ENCODE measurements at regions not wholly inside any gene's neighbourhood (a gene's known extent, or its start where the extent isn't known, plus 50 kb on each side); places are given as distances from the start of the nearest gene placed in this dataset.
"Not testable (repeated sequence)": the region's sequence is repeated elsewhere in the genome, so short reads cannot be mapped to it uniquely, and the experiment has no call there.

DNA sequence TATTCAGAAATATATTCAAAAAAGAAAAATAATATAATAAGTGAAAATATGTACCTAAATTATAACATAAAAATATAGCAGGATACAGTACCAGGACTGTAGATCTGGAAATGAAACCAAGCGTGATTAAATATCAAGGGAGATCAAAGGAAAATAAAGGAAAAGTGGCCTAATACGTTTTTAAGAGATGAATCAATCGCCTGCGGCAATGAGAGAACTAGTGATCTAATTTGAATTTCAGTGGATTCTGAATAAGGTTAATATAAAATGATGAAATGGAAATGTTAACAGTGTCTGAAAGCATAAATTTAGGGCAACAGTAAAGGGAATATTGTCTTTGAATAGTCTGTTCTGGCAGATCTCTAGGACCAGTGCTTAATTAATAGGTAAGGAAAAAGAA, 1761.9 kb upstream of the ACO1 start:
- DNase-seq = no peak
- Mint-ChIP-seq H3K9me3 (peaks cover 6 to 20% (median 12%) of the 10 kb centered on the region in 6 donors), H3K4me1 (no peaks in the 10 kb centered on the region), H3K36me3 (no peaks in the 10 kb centered on the region), H3K27me3 (ENCODE audit: low read depth in 3 of 3) (peaks cover 0 to 3% (median 0%) of the 10 kb centered on the region in 3 donors), H3K4me3 (no peak overlapping the region), H3K27ac (no peak overlapping the region)

DNA sequence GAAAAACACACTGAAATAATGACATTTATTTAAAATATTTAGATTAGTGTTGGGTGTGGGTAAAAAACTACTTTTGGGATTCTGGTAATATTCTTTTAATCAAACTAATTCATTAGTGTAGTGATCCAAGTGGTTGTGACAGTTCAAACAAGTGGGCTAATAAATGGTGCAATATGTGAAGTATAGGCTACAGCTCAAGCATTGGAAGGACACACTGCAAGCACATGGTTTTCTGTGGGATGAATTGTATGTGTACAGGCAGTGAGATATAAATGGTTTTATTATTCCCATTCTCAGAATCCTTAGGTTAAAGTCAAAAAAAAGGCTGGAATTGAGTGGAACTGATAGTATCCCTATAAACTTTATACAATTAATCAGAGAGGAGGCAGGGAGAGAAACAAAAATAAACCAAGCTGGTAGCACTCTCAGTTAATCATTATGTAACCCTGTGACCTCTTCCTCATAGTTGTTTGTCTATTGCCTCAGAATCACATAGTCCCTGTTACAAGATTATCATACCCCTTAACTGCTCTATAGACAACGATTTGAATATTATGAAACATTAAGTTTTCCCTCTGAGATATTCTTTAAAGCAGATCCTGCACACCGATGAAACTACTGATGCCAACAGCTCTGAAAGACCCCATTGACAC, 1755.4 kb upstream of the ACO1 start:
- no peak overlapping the region for H3K4me3 Mint-ChIP-seq
- H3K27ac Mint-ChIP-seq = no peak overlapping the region
- peaks cover 0 to 16% (median 9%) of the 10 kb centered on the region in 6 donors for H3K9me3 Mint-ChIP-seq
- no peak for DNase-seq
- H3K36me3 Mint-ChIP-seq = no peaks in the 10 kb centered on the region
- H3K4me1 Mint-ChIP-seq = no peaks in the 10 kb centered on the region
- H3K27me3 Mint-ChIP-seq (ENCODE audit: low read depth in 3 of 3) = peaks cover 0 to 3% (median 0%) of the 10 kb centered on the region in 3 donors

DNA sequence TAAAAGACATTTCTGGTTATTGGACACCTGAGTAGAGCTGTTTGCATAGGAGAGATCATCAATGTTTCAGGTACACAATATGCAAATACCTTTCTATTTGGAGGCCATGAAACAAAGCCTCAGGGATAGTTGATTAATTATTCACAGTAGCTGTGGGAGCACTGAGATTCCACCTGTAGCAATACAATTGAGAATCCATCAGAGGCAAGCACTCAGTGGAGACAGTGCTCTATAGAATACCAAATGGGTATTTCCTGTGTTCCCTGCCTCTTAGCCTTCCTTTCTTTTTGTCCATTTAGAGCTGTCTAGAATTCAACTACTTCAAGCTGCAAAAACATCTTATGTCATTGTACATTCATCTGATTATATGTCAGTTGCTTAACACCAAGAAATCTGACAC, 1754.0 kb upstream of the ACO1 start:
- H3K36me3 Mint-ChIP-seq = no peaks in the 10 kb centered on the region
- H3K9me3 Mint-ChIP-seq = peaks cover 0 to 12% (median 7%) of the 10 kb centered on the region in 6 donors
- peaks cover 0 to 3% (median 0%) of the 10 kb centered on the region in 3 donors for H3K27me3 Mint-ChIP-seq (ENCODE audit: low read depth in 3 of 3)
- DNase-seq = no peak
- no peaks in the 10 kb centered on the region for H3K4me1 Mint-ChIP-seq
- H3K27ac Mint-ChIP-seq = no peak overlapping the region
- no peak overlapping the region for H3K4me3 Mint-ChIP-seq

DNA sequence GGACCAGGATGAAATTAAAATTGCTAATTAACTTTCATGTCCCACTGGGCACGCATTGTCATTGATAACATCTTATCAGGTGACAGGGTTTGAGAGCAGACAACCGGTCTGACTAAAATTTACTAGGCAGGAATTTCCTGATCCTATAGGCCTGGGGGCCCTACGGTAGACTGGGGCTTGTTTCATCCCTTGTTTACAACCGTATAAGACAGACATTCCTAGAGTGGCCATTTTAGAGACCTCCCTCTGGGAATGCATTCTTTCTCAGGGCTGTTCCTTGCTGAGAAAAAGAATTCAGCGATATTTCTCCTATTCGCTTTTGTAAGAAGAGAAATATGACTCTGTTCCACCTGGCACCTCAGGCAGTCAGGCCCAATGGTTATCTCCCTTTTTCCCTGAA, 1737.8 kb upstream of the ACO1 start:
- not testable (repeated sequence) for H3K27me3 Mint-ChIP-seq (ENCODE audit: low read depth in 3 of 3); H3K27ac Mint-ChIP-seq; DNase-seq; H3K4me3 Mint-ChIP-seq; H3K4me1 Mint-ChIP-seq; H3K36me3 Mint-ChIP-seq
- peaks cover 7 to 34% (median 12%) of the 10 kb centered on the region in 6 donors for H3K9me3 Mint-ChIP-seq

DNA sequence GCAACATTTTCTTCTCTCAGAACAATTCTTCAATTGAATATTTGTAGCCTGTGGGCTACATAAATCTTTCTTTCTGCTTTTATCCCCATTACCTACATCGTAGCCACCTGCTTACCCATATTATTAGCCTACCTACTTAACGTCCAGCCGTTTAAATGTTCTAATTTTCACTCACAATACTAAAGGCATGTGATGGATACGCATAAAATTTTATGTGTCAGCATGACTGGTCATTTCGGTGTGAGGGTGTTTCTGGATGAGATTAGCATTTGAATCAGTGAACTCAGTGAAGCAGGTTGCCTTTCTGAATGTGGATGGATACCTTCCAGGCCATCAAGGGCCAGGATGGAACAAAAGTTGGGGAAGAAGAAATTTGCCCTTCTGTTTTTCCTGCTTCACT, 1722.5 kb upstream of the ACO1 start:
- no peaks in the 10 kb centered on the region for H3K36me3 Mint-ChIP-seq
- no peak overlapping the region for H3K27ac Mint-ChIP-seq
- no peak overlapping the region for H3K4me3 Mint-ChIP-seq
- no peak for DNase-seq
- H3K9me3 Mint-ChIP-seq = peaks cover 0 to 7% (median 3%) of the 10 kb centered on the region in 6 donors
- H3K4me1 Mint-ChIP-seq = no peaks in the 10 kb centered on the region
- no peaks in the 10 kb centered on the region for H3K27me3 Mint-ChIP-seq (ENCODE audit: low read depth in 3 of 3)

DNA sequence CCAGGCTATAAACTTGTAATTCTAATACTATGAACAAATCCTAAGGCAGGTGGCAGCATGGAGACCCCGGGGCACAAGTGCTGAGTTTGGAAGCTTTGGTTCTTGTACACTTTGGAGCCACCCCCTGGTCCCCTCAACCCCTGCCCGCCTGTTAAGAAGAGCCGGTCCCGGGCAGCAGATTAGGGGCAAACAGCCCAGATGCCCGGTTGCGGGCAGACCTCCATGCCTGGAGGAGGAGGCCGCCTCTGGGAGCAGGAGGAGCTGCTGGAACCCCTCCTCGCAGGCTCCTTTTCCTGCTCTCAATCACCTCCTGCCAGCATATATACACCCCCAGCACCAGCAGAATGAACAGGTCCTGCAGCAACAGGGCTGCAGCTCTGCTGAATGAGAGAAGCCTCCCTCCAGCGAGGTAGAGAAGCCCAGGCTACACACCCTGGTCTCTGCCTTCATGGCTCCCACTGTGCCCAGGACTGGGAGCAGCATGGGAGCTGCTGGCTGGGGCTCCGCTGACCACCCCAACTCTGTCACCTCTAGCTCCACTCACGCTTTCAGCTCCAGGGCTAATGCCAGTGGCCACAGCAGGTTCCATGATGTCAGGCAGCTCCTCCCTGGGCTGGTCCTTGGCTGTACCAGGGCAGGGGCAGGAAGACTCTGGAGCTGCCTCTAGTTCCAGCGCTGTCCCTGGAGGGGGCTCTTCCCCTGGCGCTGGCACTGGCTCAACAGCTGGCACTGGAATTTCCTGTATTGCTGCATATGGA, 1713.5 kb upstream of the ACO1 start:
- H3K4me1 Mint-ChIP-seq = no peaks in the 10 kb centered on the region
- H3K27me3 Mint-ChIP-seq (ENCODE audit: low read depth in 3 of 3) = no peaks in the 10 kb centered on the region
- no peak overlapping the region for H3K4me3 Mint-ChIP-seq
- DNase-seq = no peak
- H3K36me3 Mint-ChIP-seq = no peaks in the 10 kb centered on the region
- H3K9me3 Mint-ChIP-seq = peaks cover 0 to 16% (median 10%) of the 10 kb centered on the region in 6 donors
- no peak overlapping the region for H3K27ac Mint-ChIP-seq

DNA sequence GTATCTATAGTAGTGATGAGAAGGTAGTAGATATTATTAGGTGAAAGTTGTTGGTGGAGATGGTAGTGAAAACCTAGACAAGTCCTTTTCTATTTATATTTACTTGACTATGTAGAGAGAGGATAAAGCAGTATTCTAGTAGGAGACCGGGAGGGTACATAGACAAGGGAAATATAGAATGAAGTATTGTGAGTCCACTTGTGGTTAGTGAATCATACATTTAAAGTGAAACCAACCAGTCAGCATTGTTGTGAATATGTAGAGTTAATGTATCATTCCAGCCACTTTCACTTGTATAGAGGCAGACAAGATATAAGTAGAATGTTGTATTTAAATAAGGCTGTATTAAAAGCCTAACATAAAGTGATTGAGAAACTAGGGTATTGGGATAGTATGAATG, 1711.3 kb upstream of the ACO1 start:
- Mint-ChIP-seq H3K36me3 (no peaks in the 10 kb centered on the region), H3K27ac (no peak overlapping the region), H3K27me3 (ENCODE audit: low read depth in 3 of 3) (no peaks in the 10 kb centered on the region)

DNA sequence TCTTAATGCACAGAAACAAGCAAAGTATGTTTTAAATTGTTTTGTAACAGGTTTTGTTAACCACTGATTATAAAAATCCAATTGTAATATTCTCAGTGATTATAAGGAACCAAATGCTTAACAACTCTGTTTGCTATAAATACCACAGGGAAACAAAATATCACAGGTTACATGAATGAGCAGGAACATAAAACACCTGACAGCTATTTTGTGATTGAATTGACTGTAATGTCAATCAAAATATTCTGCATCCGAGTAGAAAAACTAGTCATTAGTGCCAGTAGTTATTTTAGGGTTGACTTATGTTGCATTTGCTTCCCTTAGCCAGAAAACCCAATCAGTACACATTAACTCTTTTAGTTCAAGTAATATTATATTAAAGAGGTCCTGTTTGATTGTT, 1707.8 kb upstream of the ACO1 start:
- H3K9me3 Mint-ChIP-seq = peaks cover 1 to 23% (median 9%) of the 10 kb centered on the region in 6 donors
- H3K27me3 Mint-ChIP-seq (ENCODE audit: low read depth in 3 of 3) = no peaks in the 10 kb centered on the region
- H3K27ac Mint-ChIP-seq = no peak overlapping the region
- H3K4me3 Mint-ChIP-seq = no peak overlapping the region
- no peak for DNase-seq
- no peaks in the 10 kb centered on the region for H3K36me3 Mint-ChIP-seq
- no peaks in the 10 kb centered on the region for H3K4me1 Mint-ChIP-seq

More for the DNA sequence above, 1711.3 kb upstream of the ACO1 start:
- H3K4me1 Mint-ChIP-seq = no peaks in the 10 kb centered on the region
- DNase-seq = no peak
- H3K9me3 Mint-ChIP-seq = peaks cover 0 to 21% (median 12%) of the 10 kb centered on the region in 6 donors
- no peak overlapping the region for H3K4me3 Mint-ChIP-seq

DNA sequence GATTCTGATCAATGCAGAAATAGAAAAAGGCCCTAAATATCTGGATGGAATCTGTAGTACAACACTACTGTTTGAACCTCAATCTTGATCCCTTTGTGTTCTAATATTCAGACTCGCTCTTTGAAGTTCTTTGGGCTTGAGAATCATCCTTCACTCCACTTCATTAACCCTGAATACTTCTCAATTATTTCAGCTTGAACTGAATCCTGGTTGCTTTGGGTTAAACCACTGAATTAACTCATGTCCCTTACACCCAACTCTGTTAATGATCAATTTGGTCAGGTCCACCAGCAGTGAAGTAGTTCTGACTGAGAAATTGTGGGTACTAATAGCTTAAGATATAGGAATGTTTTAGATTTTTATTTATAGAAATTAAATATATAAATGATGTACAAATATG, 1707.2 kb upstream of the ACO1 start:
- Mint-ChIP-seq H3K27me3 (ENCODE audit: low read depth in 3 of 3) (no peaks in the 10 kb centered on the region), H3K4me3 (no peak overlapping the region), H3K27ac (no peak overlapping the region), H3K36me3 (no peaks in the 10 kb centered on the region), H3K9me3 (peaks cover 1 to 23% (median 9%) of the 10 kb centered on the region in 6 donors), H3K4me1 (no peaks in the 10 kb centered on the region)
- no peak for DNase-seq

DNA sequence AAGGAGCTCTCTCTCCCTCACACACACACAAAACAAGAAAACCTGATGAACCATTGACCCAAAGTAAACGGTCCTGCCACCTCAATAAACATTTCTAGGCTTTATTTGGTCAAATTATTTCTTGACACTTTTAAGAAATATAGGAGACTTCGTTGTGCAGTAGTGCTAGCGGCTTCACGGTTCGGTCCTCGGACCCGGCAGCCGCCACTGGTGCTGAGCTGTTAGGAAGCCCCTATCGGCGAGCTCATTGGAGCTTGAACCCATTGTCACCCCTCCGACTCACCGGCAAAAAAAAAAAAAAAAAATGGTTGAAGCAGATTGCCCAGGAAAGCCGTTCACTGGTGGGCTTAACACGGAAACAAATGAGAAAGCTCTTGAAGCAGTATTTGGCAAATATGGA, 1695.6 kb upstream of the ACO1 start:
- no peak overlapping the region for H3K4me3 Mint-ChIP-seq
- DNase-seq = no peak

DNA sequence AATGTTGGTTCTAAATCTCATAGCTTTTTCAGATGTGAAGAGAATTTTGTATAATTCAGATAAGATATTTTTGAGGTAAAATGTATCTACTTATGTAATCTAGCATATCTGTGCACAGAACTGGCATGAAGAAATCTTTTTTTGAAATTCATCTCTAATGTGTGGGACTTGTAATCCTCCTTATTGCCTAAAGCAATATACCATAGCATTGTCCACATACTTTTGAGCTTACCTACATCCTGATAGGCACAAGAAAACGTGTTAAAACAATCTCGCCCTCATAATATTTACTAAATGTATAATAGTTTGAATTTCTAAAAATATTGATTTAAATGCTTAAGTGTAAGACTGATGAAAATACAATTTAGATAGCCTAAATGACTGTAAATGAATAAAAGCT, 1686.5 kb upstream of the ACO1 start:
- Mint-ChIP-seq H3K36me3 (no peaks in the 10 kb centered on the region), H3K27ac (no peak overlapping the region), H3K4me3 (no peak overlapping the region)

More for the DNA sequence above, 1695.6 kb upstream of the ACO1 start:
- peaks cover 0 to 43% (median 15%) of the 10 kb centered on the region in 6 donors for H3K9me3 Mint-ChIP-seq
- no peaks in the 10 kb centered on the region for H3K4me1 Mint-ChIP-seq
- no peak overlapping the region for H3K27ac Mint-ChIP-seq
- no peaks in the 10 kb centered on the region for H3K36me3 Mint-ChIP-seq
- H3K27me3 Mint-ChIP-seq (ENCODE audit: low read depth in 3 of 3) = peaks cover 0 to 3% (median 0%) of the 10 kb centered on the region in 3 donors

DNA sequence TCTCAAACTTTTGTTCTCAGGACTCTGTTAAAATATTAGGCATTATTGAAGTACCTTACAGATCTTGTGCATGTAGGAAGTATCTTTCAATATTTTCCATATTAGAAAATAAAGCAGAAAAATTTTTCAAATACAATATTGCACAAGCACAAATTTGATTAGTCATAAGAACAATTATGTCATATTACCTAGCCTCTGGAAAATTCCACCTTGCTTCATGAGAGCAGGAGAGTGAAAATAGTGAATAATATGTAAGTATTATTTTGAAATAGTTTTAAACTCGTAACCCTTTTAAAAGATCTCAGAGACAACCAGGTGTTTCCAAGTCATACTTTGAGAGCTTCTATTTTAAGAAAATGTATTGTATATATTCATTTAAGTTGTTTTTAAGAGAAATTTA, 1672.9 kb upstream of the ACO1 start:
- DNase-seq = no peak
- Mint-ChIP-seq H3K4me1 (no peaks in the 10 kb centered on the region), H3K27me3 (ENCODE audit: low read depth in 3 of 3) (no peaks in the 10 kb centered on the region), H3K36me3 (no peaks in the 10 kb centered on the region), H3K4me3 (no peak overlapping the region), H3K9me3 (peaks cover 0 to 5% (median 2%) of the 10 kb centered on the region in 6 donors), H3K27ac (no peak overlapping the region)

More for the DNA sequence above, 1686.5 kb upstream of the ACO1 start:
- Mint-ChIP-seq H3K4me1 (no peaks in the 10 kb centered on the region), H3K27me3 (ENCODE audit: low read depth in 3 of 3) (no peaks in the 10 kb centered on the region), H3K9me3 (peaks cover 5 to 27% (median 10%) of the 10 kb centered on the region in 6 donors)
- no peak for DNase-seq

DNA sequence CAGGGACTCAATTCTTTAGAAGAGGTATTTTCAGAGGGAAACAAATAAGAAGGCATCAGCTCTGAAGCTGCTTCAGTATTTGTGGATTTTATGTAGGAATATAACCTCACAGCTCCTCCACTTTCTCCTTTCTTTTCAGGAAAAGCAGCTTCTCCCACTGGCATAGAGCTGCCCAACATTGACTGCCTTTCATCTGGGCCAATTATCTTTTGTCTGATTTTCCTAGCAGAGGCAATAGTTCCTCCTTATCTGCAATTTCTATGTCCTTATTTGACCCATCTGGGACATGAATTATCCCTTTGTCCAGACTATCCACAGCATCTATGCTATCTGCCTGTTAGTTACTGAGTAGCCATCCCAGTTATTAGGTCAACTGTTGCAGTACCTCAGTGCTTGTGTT, 1671.2 kb upstream of the ACO1 start:
- H3K9me3 Mint-ChIP-seq = peaks cover 0 to 15% (median 6%) of the 10 kb centered on the region in 6 donors

DNA sequence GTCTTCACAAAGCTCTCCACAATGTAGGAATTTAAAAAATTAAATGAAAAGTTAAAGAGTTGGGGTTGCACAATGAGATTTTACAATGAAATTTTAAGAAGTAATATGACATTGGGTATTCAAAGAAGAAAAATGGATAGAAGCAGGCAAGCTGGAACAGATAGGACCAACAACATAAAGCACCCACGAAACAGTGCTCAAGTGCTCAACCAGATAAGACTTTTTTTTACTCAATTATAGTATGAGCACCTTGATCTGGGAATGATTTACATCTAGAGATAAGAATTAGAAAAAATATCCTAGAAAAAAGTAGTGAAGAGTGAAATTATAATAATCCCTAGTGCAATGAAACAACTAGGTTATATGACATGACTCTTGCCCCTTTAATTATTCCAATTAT, 1670.1 kb upstream of the ACO1 start:
- H3K27me3 Mint-ChIP-seq (ENCODE audit: low read depth in 3 of 3) = peaks cover 0 to 1% (median 0%) of the 10 kb centered on the region in 3 donors
- no peak for DNase-seq
- H3K36me3 Mint-ChIP-seq = no peaks in the 10 kb centered on the region
- H3K27ac Mint-ChIP-seq = no peak overlapping the region
- no peaks in the 10 kb centered on the region for H3K4me1 Mint-ChIP-seq
- no peak overlapping the region for H3K4me3 Mint-ChIP-seq
- peaks cover 0 to 18% (median 6%) of the 10 kb centered on the region in 6 donors for H3K9me3 Mint-ChIP-seq

More for the DNA sequence above, 1671.2 kb upstream of the ACO1 start:
- H3K27ac Mint-ChIP-seq = no peak overlapping the region
- no peaks in the 10 kb centered on the region for H3K36me3 Mint-ChIP-seq
- no peaks in the 10 kb centered on the region for H3K4me1 Mint-ChIP-seq
- H3K4me3 Mint-ChIP-seq = no peak overlapping the region
- peaks cover 0 to 1% (median 0%) of the 10 kb centered on the region in 3 donors for H3K27me3 Mint-ChIP-seq (ENCODE audit: low read depth in 3 of 3)
- no peak for DNase-seq
